ENCODE measurements at regions not wholly inside any gene's neighbourhood (a gene's known extent, or its start where the extent isn't known, plus 50 kb on each side); places are given as distances from the start of the nearest gene placed in this dataset.

DNA sequence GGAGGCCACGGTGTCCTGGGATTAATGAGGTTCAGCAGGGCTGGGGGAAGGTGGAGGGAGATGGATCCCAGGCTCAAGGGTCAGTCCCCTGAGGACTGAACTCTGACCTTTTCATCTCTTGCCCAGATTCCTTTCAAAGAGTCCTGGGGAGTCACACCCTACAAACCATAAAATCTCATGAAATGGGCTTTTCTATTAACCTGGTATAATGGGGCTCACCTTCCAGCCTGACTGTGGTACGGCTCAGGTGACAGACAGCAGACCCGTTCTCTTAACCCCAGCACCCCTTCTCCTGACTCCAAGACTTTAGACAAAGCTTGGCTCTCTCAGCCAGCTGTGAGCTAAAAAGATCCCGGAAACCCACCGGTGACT, 268.2 kb downstream of the ADGRD1 start:
- Histone ChIP-seq H3K4me2 (ENCODE audit: control insufficient read depth, extremely low read depth, insufficient read depth, low read depth, low read length) (no peak overlapping the region), H2AFZ (ENCODE audit: control insufficient read depth, low read length) (no peak overlapping the region), H3K4me3 (ENCODE audit: control insufficient read depth in 2 of 3, extremely low read depth in 1 of 3, insufficient read depth in 2 of 3, low read depth in 1 of 3, low read length in 3 of 3) (no peak overlapping the region), H3K9me1 (ENCODE audit: control insufficient read depth, extremely low read depth, insufficient read depth, low read length) (no peaks in the 10 kb centered on the region), H4K20me1 (ENCODE audit: control insufficient read depth, extremely low read depth, insufficient read depth, low read length) (no peaks in the 10 kb centered on the region), H3K27me3 (ENCODE audit: control insufficient read depth, extremely low read depth, insufficient read depth, low read length) (no peaks in the 10 kb centered on the region), H3K36me3 (ENCODE audit: control insufficient read depth in 2 of 2, extremely low read depth in 1 of 2, insufficient read depth in 2 of 2, low read length in 2 of 2) (no peaks in the 10 kb centered on the region), H3K9me3 (ENCODE audit: control insufficient read depth, low read depth, low read length) (peaks cover 2% of the 10 kb centered on the region), H3K79me2 (ENCODE audit: control insufficient read depth, insufficient read depth, low read length) (no peaks in the 10 kb centered on the region), H3K27ac (ENCODE audit: control insufficient read depth, insufficient read depth, low read length) (no peak overlapping the region), H3K9ac (ENCODE audit: control insufficient read depth, extremely low read depth, insufficient read depth, low read length) (no peak overlapping the region), H3K4me1 (ENCODE audit: control insufficient read depth, extremely low read depth, insufficient read depth, low read length) (no peaks in the 10 kb centered on the region)
- DNase-seq (ENCODE audit: low read depth, low spot score) (no peak), FAIRE-seq (no peak)
- TF ChIP-seq, protein P1, sequence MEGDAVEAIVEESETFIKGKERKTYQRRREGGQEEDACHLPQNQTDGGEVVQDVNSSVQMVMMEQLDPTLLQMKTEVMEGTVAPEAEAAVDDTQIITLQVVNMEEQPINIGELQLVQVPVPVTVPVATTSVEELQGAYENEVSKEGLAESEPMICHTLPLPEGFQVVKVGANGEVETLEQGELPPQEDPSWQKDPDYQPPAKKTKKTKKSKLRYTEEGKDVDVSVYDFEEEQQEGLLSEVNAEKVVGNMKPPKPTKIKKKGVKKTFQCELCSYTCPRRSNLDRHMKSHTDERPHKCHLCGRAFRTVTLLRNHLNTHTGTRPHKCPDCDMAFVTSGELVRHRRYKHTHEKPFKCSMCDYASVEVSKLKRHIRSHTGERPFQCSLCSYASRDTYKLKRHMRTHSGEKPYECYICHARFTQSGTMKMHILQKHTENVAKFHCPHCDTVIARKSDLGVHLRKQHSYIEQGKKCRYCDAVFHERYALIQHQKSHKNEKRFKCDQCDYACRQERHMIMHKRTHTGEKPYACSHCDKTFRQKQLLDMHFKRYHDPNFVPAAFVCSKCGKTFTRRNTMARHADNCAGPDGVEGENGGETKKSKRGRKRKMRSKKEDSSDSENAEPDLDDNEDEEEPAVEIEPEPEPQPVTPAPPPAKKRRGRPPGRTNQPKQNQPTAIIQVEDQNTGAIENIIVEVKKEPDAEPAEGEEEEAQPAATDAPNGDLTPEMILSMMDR (optimal IDR thresholded peaks at IDR 0.05 in 1 of 3, IDR thresholded peaks at IDR 0.05 in 1 of 3, conservative IDR thresholded peaks at IDR 0.05 in 1 of 3; ENCODE audit: extremely low read depth in 1 of 3, insufficient read depth in 2 of 3, low read length in 3 of 3), result no peak
- dilution Hi-C loops (cut with MboI; ENCODE audit: extremely low pct_ligation_motif_present, low sequenced_read_pairs), result no loop called here

DNA sequence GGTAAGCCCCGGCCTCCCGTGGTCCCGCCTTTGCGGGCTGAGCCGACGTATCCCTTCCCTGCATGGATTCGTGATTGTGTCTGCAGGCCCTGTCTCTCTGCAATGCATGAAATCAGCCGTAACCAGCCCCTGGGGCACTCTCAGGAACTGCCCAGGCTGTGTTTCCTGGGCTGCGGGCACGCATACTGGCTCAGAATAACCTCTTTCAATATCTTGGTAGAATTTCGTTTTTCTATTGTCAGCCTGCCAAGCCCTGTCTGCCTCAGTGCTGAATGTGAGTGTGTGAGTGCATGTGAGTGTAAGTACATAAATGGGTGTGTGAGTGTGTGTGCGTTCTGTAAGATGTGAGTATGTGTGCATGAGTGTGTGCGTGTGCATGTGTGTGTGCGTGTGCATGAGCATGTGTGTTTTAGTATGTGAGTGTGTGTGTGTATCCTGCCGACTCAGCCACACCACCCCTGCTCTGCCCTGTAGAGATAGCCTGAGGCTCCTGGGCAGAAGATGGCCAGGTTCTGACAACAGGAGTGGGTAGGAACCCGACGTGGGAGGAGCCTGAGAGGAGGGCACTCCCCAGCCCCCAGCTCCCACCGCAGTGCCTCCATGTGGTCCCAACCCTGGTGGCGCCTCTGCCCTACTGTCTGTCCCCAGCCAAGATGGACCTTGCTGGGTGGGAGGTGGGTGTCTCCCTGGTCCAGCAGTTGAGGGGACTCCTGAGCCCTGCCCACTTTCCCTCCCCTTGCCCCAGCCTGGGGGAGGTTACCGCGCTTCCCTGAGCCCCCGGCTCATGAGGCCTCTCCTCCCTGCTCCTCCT, 268.8 kb downstream of the ADGRD1 start:
- TF ChIP-seq EZH2 (IDR thresholded peaks at IDR 0.05; ENCODE audit: low read length), result no peak
- TF ChIP-seq, protein P1 (optimal IDR thresholded peaks at IDR 0.05 in 1 of 3, IDR thresholded peaks at IDR 0.05 in 1 of 3, conservative IDR thresholded peaks at IDR 0.05 in 1 of 3; ENCODE audit: extremely low read depth in 1 of 3, insufficient read depth in 2 of 3, low read length in 3 of 3), result no peak
- Histone ChIP-seq H4K20me1 (ENCODE audit: control insufficient read depth, extremely low read depth, insufficient read depth, low read length) (no peaks in the 10 kb centered on the region), H3K79me2 (ENCODE audit: control insufficient read depth, insufficient read depth, low read length) (no peaks in the 10 kb centered on the region), H3K27ac (ENCODE audit: control insufficient read depth, insufficient read depth, low read length) (no peak overlapping the region), H3K9me3 (ENCODE audit: control insufficient read depth, low read depth, low read length) (peaks cover 2% of the 10 kb centered on the region), H3K4me2 (ENCODE audit: control insufficient read depth, extremely low read depth, insufficient read depth, low read depth, low read length) (no peak overlapping the region), H2AFZ (ENCODE audit: control insufficient read depth, low read length) (no peak overlapping the region), H3K4me3 (ENCODE audit: control insufficient read depth in 2 of 3, extremely low read depth in 1 of 3, insufficient read depth in 2 of 3, low read depth in 1 of 3, low read length in 3 of 3) (no peak overlapping the region), H3K36me3 (ENCODE audit: control insufficient read depth in 2 of 2, extremely low read depth in 1 of 2, insufficient read depth in 2 of 2, low read length in 2 of 2) (no peaks in the 10 kb centered on the region), H3K9ac (ENCODE audit: control insufficient read depth, extremely low read depth, insufficient read depth, low read length) (no peak overlapping the region), H3K9me1 (ENCODE audit: control insufficient read depth, extremely low read depth, insufficient read depth, low read length) (no peaks in the 10 kb centered on the region), H3K4me1 (ENCODE audit: control insufficient read depth, extremely low read depth, insufficient read depth, low read length) (no peaks in the 10 kb centered on the region), H3K27me3 (ENCODE audit: control insufficient read depth, extremely low read depth, insufficient read depth, low read length) (no peaks in the 10 kb centered on the region)
- no peak for DNase-seq (ENCODE audit: low read depth, low spot score)
- no peak for FAIRE-seq
- dilution Hi-C loops (cut with MboI; ENCODE audit: extremely low pct_ligation_motif_present, low sequenced_read_pairs), result no loop called here

Data from keratinocyte (primary cell).